PFSK-1 (cell line): ENCODE measurements at regions not wholly inside any gene's neighbourhood (a gene's known extent, or its start where the extent isn't known, plus 50 kb on each side); places are given as distances from the start of the nearest gene placed in this dataset.

Experiments
- FOXP2 ChIP-seq: optimal IDR thresholded peaks from 2 replicates; pipeline ENCODE3; 2011; ENCODE audit warnings: borderline replicate concordance, control low read depth, inconsistent platforms; ENCODE audit not compliant: insufficient read depth; ENCODE audit errors: extremely low read length, extremely low read depth
- POLR2AphosphoS5 ChIP-seq: IDR thresholded peaks from 2 replicates; pipeline ENCODE4 v1.6.1; 2012; ENCODE audit warnings: low read depth, mild to moderate bottlenecking, control low read depth, low read length, moderate library complexity
- SIN3A ChIP-seq: IDR thresholded peaks from 2 replicates; pipeline ENCODE4 v1.6.1; 2012; ENCODE audit warnings: mild to moderate bottlenecking, low read length, moderate library complexity, borderline replicate concordance; ENCODE audit not compliant: insufficient read depth
- TAF1 ChIP-seq: IDR thresholded peaks from 2 replicates; pipeline ENCODE4 v1.6.1; 2012; ENCODE audit warnings: low read length, control low read depth, borderline replicate concordance; ENCODE audit not compliant: insufficient read depth
- TF ChIP-seq, protein P1 (sequence below), 2 experiments: IDR thresholded peaks; 2 replicates each; pipeline versions ENCODE4 v1.6.1 to v1.8.0; 2011 to 2012; ENCODE audit warnings: low read depth in 2 of 2, low read length in 2 of 2, control low read depth in 1 of 2, inconsistent platforms in 1 of 2, mild to moderate bottlenecking in 1 of 2, moderate library complexity in 1 of 2; ENCODE audit not compliant: insufficient read depth in 1 of 2

DNA sequence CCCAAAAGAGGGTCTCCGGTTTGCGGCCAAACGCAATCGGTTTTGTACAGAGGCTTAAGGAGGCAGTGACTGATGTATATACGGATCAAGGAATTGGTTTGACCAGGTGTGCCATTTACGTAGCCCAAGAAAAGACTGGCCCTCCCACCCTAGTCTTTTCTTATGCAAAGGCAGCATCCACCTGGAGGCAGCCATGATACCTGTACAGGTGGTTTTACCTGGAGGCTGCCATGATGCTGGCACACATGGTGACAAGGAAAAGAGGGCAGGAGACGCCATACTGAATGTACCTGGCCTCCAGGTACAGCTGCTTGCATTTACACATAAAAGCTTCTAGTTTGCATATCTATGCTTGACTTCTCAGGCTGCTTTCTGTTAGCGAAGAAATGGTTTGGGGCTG, 917.7 kb upstream of the INTU start:
- TF ChIP-seq POLR2AphosphoS5, result no peak
- TF ChIP-seq, protein P1, sequence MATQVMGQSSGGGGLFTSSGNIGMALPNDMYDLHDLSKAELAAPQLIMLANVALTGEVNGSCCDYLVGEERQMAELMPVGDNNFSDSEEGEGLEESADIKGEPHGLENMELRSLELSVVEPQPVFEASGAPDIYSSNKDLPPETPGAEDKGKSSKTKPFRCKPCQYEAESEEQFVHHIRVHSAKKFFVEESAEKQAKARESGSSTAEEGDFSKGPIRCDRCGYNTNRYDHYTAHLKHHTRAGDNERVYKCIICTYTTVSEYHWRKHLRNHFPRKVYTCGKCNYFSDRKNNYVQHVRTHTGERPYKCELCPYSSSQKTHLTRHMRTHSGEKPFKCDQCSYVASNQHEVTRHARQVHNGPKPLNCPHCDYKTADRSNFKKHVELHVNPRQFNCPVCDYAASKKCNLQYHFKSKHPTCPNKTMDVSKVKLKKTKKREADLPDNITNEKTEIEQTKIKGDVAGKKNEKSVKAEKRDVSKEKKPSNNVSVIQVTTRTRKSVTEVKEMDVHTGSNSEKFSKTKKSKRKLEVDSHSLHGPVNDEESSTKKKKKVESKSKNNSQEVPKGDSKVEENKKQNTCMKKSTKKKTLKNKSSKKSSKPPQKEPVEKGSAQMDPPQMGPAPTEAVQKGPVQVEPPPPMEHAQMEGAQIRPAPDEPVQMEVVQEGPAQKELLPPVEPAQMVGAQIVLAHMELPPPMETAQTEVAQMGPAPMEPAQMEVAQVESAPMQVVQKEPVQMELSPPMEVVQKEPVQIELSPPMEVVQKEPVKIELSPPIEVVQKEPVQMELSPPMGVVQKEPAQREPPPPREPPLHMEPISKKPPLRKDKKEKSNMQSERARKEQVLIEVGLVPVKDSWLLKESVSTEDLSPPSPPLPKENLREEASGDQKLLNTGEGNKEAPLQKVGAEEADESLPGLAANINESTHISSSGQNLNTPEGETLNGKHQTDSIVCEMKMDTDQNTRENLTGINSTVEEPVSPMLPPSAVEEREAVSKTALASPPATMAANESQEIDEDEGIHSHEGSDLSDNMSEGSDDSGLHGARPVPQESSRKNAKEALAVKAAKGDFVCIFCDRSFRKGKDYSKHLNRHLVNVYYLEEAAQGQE (IDR thresholded peaks at IDR 0.05; ENCODE audit: insufficient read depth in 1 of 2, low read depth in 2 of 2, low read length in 2 of 2), result no peak
- no peak for TF ChIP-seq TAF1
- TF ChIP-seq FOXP2, result no peak
- TF ChIP-seq SIN3A, result no peak

GRCh38 chr4:126715681-126716080, 917.1 kb upstream of the INTU start:
- TF ChIP-seq, protein P1 (IDR thresholded peaks at IDR 0.05; ENCODE audit: insufficient read depth in 1 of 2, low read depth in 2 of 2, low read length in 2 of 2), result no peak
- TF ChIP-seq FOXP2 (no peak), TAF1 (no peak), POLR2AphosphoS5 (no peak), SIN3A (no peak)

GRCh38 chr4:126718136-126718535, 914.6 kb upstream of the INTU start:
- no peak for TF ChIP-seq SIN3A
- TF ChIP-seq, protein P1 (IDR thresholded peaks at IDR 0.05; ENCODE audit: insufficient read depth in 1 of 2, low read depth in 2 of 2, low read length in 2 of 2), result no peak
- TF ChIP-seq TAF1, result no peak
- no peak for TF ChIP-seq POLR2AphosphoS5
- TF ChIP-seq FOXP2, result no peak

- TF ChIP-seq, protein P1 (IDR thresholded peaks at IDR 0.05; ENCODE audit: insufficient read depth in 1 of 2, low read depth in 2 of 2, low read length in 2 of 2), result no peak
- TF ChIP-seq FOXP2 (no peak), TAF1 (no peak), SIN3A (no peak), POLR2AphosphoS5 (no peak)
Observed at GRCh38 chr4:126719852-126720251, 912.9 kb upstream of the INTU start.

GRCh38 chr4:126725906-126726305, 906.9 kb upstream of the INTU start:
- TF ChIP-seq, protein P1 (IDR thresholded peaks at IDR 0.05; ENCODE audit: insufficient read depth in 1 of 2, low read depth in 2 of 2, low read length in 2 of 2), result no peak
- no peak for TF ChIP-seq FOXP2
- TF ChIP-seq TAF1, result no peak
- no peak for TF ChIP-seq SIN3A
- no peak for TF ChIP-seq POLR2AphosphoS5
